Activated CD8-positive, alpha-beta T cell treated with anti-CD3 and anti-CD28 coated beads for 36 hours (primary cell): ENCODE measurements at regions not wholly inside any gene's neighbourhood (a gene's known extent, or its start where the extent isn't known, plus 50 kb on each side); places are given as distances from the start of the nearest gene placed in this dataset.
"Not testable (repeated sequence)": the region's sequence is repeated elsewhere in the genome, so short reads cannot be mapped to it uniquely, and the experiment has no call there.

ENCODE experiments used
- ATAC-seq: fragments of 200-7000 bp; cut with Tn5 transposase; one replicate; pipeline ENCODE4 v1.10.0; 2021; ENCODE audit warnings: mild to moderate bottlenecking, moderate library complexity
- CTCF ChIA-PET: fragments of 350-600 bp; sonication (Branson Sonifier 250); formaldehyde crosslinking; loops from one replicate; lab custom pipeline; 2021; ENCODE audit warnings: antibody characterized with exemption; lab: Charles Lee
- POLR2A ChIA-PET: fragments of 350-600 bp; sonication (Branson Sonifier 250); formaldehyde crosslinking; loops from one replicate; lab custom pipeline; 2021; ENCODE audit warnings: antibody characterized with exemption; lab: Charles Lee
- DNase-seq: peaks from one replicate; pipeline ENCODE4 v3.0.0-alpha.2; 2020
- H3K27ac Mint-ChIP-seq: one replicate; pipeline ENCODE4 v1.8.0; 2021; ENCODE audit warnings: mild to moderate bottlenecking, mixed read lengths
- H3K27me3 Mint-ChIP-seq: one replicate; pipeline ENCODE4 v1.8.0; 2021; ENCODE audit warnings: mixed read lengths
- H3K36me3 Mint-ChIP-seq: one replicate; pipeline ENCODE4 v1.8.0; 2021; ENCODE audit warnings: low read depth, mixed read lengths
- H3K4me1 Mint-ChIP-seq: one replicate; pipeline ENCODE4 v1.8.0; 2021; ENCODE audit warnings: low read depth, mixed read lengths
- H3K4me3 Mint-ChIP-seq: one replicate; pipeline ENCODE4 v1.8.0; 2021; ENCODE audit warnings: mild to moderate bottlenecking, moderate library complexity, mixed read lengths
- H3K9me3 Mint-ChIP-seq: one replicate; pipeline ENCODE4 v1.8.0; 2021; ENCODE audit warnings: mixed read lengths
- CTCF ChIP-seq: fragments of 200-600 bp; IDR thresholded peaks from one replicate; pipeline ENCODE4 v1.8.0; 2022; ENCODE audit warnings: antibody characterized with exemption, mild to moderate bottlenecking
- intact Hi-C: fragments of 100-400 bp; cut with micrococcal nuclease; formaldehyde crosslinking; loops from one replicate; pipeline ENCODE4 v1.10.0; 2022

- Mint-ChIP-seq H3K4me3 (no peak overlapping the region), H3K36me3 (no peaks in the 10 kb centered on the region), H3K27ac (no peak overlapping the region), H3K27me3 (no peaks in the 10 kb centered on the region), H3K4me1 (no peaks in the 10 kb centered on the region), H3K9me3 (peaks cover 25% of the 10 kb centered on the region)
- ATAC-seq (no peak), DNase-seq (no peak)
- CTCF ChIA-PET: no interaction called here
- POLR2A ChIA-PET: no interaction called here
- no peak for TF ChIP-seq CTCF
- intact Hi-C loops: no loop called here
These were observed 231.4 kb downstream of the CWH43 start for GRCh38 chr4:49217492-49217891.

GRCh38 chr4:49218094-49218493, 232.0 kb downstream of the CWH43 start:
- H3K27me3 Mint-ChIP-seq, POLR2A ChIA-PET, intact Hi-C loops, H3K27ac Mint-ChIP-seq, H3K4me1 Mint-ChIP-seq, H3K36me3 Mint-ChIP-seq, ATAC-seq, DNase-seq, H3K4me3 Mint-ChIP-seq, CTCF ChIA-PET: not testable (repeated sequence)
- peaks cover 27% of the 10 kb centered on the region for H3K9me3 Mint-ChIP-seq

- intact Hi-C loops, DNase-seq, H3K4me3 Mint-ChIP-seq, ATAC-seq, H3K27ac Mint-ChIP-seq, CTCF ChIA-PET, POLR2A ChIA-PET, H3K4me1 Mint-ChIP-seq, H3K27me3 Mint-ChIP-seq, H3K36me3 Mint-ChIP-seq: not testable (repeated sequence)
- H3K9me3 Mint-ChIP-seq: peaks cover 26% of the 10 kb centered on the region
These were observed 232.9 kb downstream of the CWH43 start for GRCh38 chr4:49218931-49219330.

GRCh38 chr4:49219489-49220225, 233.6 kb downstream of the CWH43 start:
- H3K4me3 Mint-ChIP-seq, H3K27me3 Mint-ChIP-seq, H3K36me3 Mint-ChIP-seq, H3K27ac Mint-ChIP-seq, POLR2A ChIA-PET, CTCF ChIA-PET, intact Hi-C loops, H3K4me1 Mint-ChIP-seq, DNase-seq, ATAC-seq: not testable (repeated sequence)
- peaks cover 20% of the 10 kb centered on the region for H3K9me3 Mint-ChIP-seq

- intact Hi-C loops: no loop called here
- H3K4me3 Mint-ChIP-seq: no peak overlapping the region
- H3K9me3 Mint-ChIP-seq: peaks cover 18% of the 10 kb centered on the region
- ChIA-PET POLR2A (no interaction called here), CTCF (no interaction called here)
- no peaks in the 10 kb centered on the region for H3K36me3 Mint-ChIP-seq
- H3K27ac Mint-ChIP-seq: no peak overlapping the region
- ATAC-seq (no peak), DNase-seq (no peak)
- TF ChIP-seq CTCF: no peak
- no peaks in the 10 kb centered on the region for H3K27me3 Mint-ChIP-seq
- H3K4me1 Mint-ChIP-seq: no peaks in the 10 kb centered on the region
These were observed 235.1 kb downstream of the CWH43 start for GRCh38 chr4:49221209-49221608.

GRCh38 chr4:49222810-49223209, 236.7 kb downstream of the CWH43 start:
- H3K36me3 Mint-ChIP-seq, POLR2A ChIA-PET, CTCF ChIA-PET, H3K27ac Mint-ChIP-seq, intact Hi-C loops, H3K27me3 Mint-ChIP-seq, ATAC-seq, H3K4me3 Mint-ChIP-seq, DNase-seq, H3K4me1 Mint-ChIP-seq: not testable (repeated sequence)
- H3K9me3 Mint-ChIP-seq: peaks cover 16% of the 10 kb centered on the region

GRCh38 chr4:49226216-49226866, 240.3 kb downstream of the CWH43 start:
- CTCF ChIA-PET, DNase-seq, intact Hi-C loops, H3K36me3 Mint-ChIP-seq, H3K27me3 Mint-ChIP-seq, H3K4me1 Mint-ChIP-seq, H3K9me3 Mint-ChIP-seq, POLR2A ChIA-PET, H3K4me3 Mint-ChIP-seq, ATAC-seq, H3K27ac Mint-ChIP-seq: not testable (repeated sequence)

- H3K36me3 Mint-ChIP-seq, H3K4me3 Mint-ChIP-seq, intact Hi-C loops, POLR2A ChIA-PET, H3K4me1 Mint-ChIP-seq, CTCF ChIA-PET, H3K27ac Mint-ChIP-seq, H3K27me3 Mint-ChIP-seq, ATAC-seq, H3K9me3 Mint-ChIP-seq, DNase-seq: not testable (repeated sequence)
These were observed 241.9 kb downstream of the CWH43 start for GRCh38 chr4:49227941-49228340.

GRCh38 chr4:49229243-49229642, 243.2 kb downstream of the CWH43 start:
- H3K4me3 Mint-ChIP-seq, H3K36me3 Mint-ChIP-seq, H3K4me1 Mint-ChIP-seq, H3K27me3 Mint-ChIP-seq, DNase-seq, CTCF ChIA-PET, intact Hi-C loops, POLR2A ChIA-PET, ATAC-seq, H3K27ac Mint-ChIP-seq, H3K9me3 Mint-ChIP-seq: not testable (repeated sequence)

GRCh38 chr4:49229713-49230112, 243.6 kb downstream of the CWH43 start:
- H3K27me3 Mint-ChIP-seq, intact Hi-C loops, DNase-seq, H3K27ac Mint-ChIP-seq, POLR2A ChIA-PET, H3K36me3 Mint-ChIP-seq, H3K4me3 Mint-ChIP-seq, CTCF ChIA-PET, H3K9me3 Mint-ChIP-seq, ATAC-seq, H3K4me1 Mint-ChIP-seq: not testable (repeated sequence)
